Adipose tissue (tissue), 3 donors: ENCODE measurements at regions not wholly inside any gene's neighbourhood (a gene's known extent, or its start where the extent isn't known, plus 50 kb on each side); places are given as distances from the start of the nearest gene placed in this dataset.
"Not testable (repeated sequence)": the region's sequence is repeated elsewhere in the genome, so short reads cannot be mapped to it uniquely, and the experiment has no call there.

ENCODE experiments used
- H3K27ac ChIP-seq: one replicate; pipeline ENCODE4 v1.5.1; 2013; ENCODE audit warnings: low read depth, low read length
- WGBS, 3 donors: extraction: QIAGEN DNeasy Blood & Tissue Kit; methylation state at CpG; one replicate each; pipeline ENCODE4 v1.1.7; 2013; 5-methylcytosine and 5-hydroxymethylcytosine counted together
- donor health status: healthy with polysubstance abuse.
- donor health status: Bipolar disorder and iron deficiency.
- donor health status: healthy.

- no peak overlapping the region for H3K27ac ChIP-seq
- 60 to 67% (median 64%) methylated on average over 3 of the region's 3 CpGs for WGBS, 3 donors
Observed at GRCh38 chr9:108803428-108804065, 52.2 kb downstream of the ACTL7B start.

GRCh38 chr9:108802967-108803366, 52.8 kb downstream of the ACTL7B start:
- WGBS, 3 donors, result 73 to 78% (median 77%) methylated on average over 4 of the region's 4 CpGs
- no peak overlapping the region for H3K27ac ChIP-seq

- 48 to 60% (median 50%) methylated on average over 2 of the region's 2 CpGs for WGBS, 3 donors
- no peak overlapping the region for H3K27ac ChIP-seq
Observed at GRCh38 chr9:108801949-108802348, 53.8 kb downstream of the ACTL7B start.

- no peak overlapping the region for H3K27ac ChIP-seq
- WGBS, 3 donors, result 69 to 78% (median 75%) methylated on average over 3 of the region's 3 CpGs
Observed at GRCh38 chr9:108800632-108801099, 55.1 kb downstream of the ACTL7B start.

- whole genome bisulfite sequencing, 3 donors, result 87 to 95% (median 88%) methylated on average over 4 of the region's 4 CpGs
- H3K27ac ChIP-seq, result no peak overlapping the region
Observed at GRCh38 chr9:108793573-108793972, 62.2 kb downstream of the ACTL7B start.

GRCh38 chr9:108789742-108790141, 66.0 kb downstream of the ACTL7B start:
- H3K27ac ChIP-seq, result no peak overlapping the region
- 76 to 91% (median 89%) methylated on average over 2 of the region's 2 CpGs for WGBS, 3 donors

- WGBS, 3 donors, result 76 to 86% (median 84%) methylated on average over 7 of the region's 7 CpGs
Observed at GRCh38 chr9:108787690-108788048, 68.1 kb downstream of the ACTL7B start.

GRCh38 chr9:108786901-108787689, 68.7 kb downstream of the ACTL7B start:
- no peak overlapping the region for H3K27ac ChIP-seq
- WGBS, 3 donors, result 46 to 56% (median 53%) methylated on average over 5 of the region's 5 CpGs

More at GRCh38 chr9:108787690-108788048, 68.1 kb downstream of the ACTL7B start:
- H3K27ac ChIP-seq, result no peak overlapping the region

- 33 to 57% (median 44%) methylated on average over 4 of the region's 4 CpGs for WGBS, 3 donors
- no peak overlapping the region for H3K27ac ChIP-seq
Observed at GRCh38 chr9:108786322-108786721, 69.5 kb downstream of the ACTL7B start.

GRCh38 chr9:108784998-108785397, 70.8 kb downstream of the ACTL7B start:
- H3K27ac ChIP-seq, result no peak overlapping the region
- 7 to 56% (median 19%) methylated on average over 3 of the region's 3 CpGs for WGBS, 3 donors

GRCh38 chr9:108783731-108784495, 71.9 kb downstream of the ACTL7B start:
- 44 to 48% (median 48%) methylated on average over 14 of the region's 14 CpGs for WGBS, 3 donors

GRCh38 chr9:108783326-108783725, 72.5 kb downstream of the ACTL7B start:
- no peak overlapping the region for H3K27ac ChIP-seq
- 49 to 54% (median 53%) methylated on average over 6 of the region's 6 CpGs for WGBS, 3 donors

More at GRCh38 chr9:108783731-108784495, 71.9 kb downstream of the ACTL7B start:
- no peak overlapping the region for H3K27ac ChIP-seq

- 28 to 46% (median 35%) methylated on average over 11 of the region's 11 CpGs for WGBS, 3 donors
Observed at GRCh38 chr9:108780942-108781734, 74.6 kb downstream of the ACTL7B start.

GRCh38 chr9:108779551-108780325, 76.0 kb downstream of the ACTL7B start:
- no peak overlapping the region for H3K27ac ChIP-seq
- 80 to 90% (median 88%) methylated on average over 10 of the region's 10 CpGs for WGBS, 3 donors

More at GRCh38 chr9:108780942-108781734, 74.6 kb downstream of the ACTL7B start:
- no peak overlapping the region for H3K27ac ChIP-seq

GRCh38 chr9:108776920-108777639, 78.7 kb downstream of the ACTL7B start:
- no peak overlapping the region for H3K27ac ChIP-seq
- WGBS, 3 donors, result 63 to 64% (median 63%) methylated on average over 4 of the region's 4 CpGs

- no peak overlapping the region for H3K27ac ChIP-seq
Observed at GRCh38 chr9:108775901-108776306, 79.9 kb downstream of the ACTL7B start.

GRCh38 chr9:108774088-108774487, 81.7 kb downstream of the ACTL7B start:
- H3K27ac ChIP-seq, result not testable (repeated sequence)
- WGBS, 3 donors, result 89 to 93% (median 92%) methylated on average over 7 of the region's 7 CpGs
